Lung (tissue), 11 donors: ENCODE measurements at regions not wholly inside any gene's neighbourhood (a gene's known extent, or its start where the extent isn't known, plus 50 kb on each side); places are given as distances from the start of the nearest gene placed in this dataset.

Source experiments
- ATAC-seq: fragments of 200-7000 bp; cut with Tn5 transposase; one replicate; pipeline ENCODE4 v1.9.1; 2020; ENCODE audit warnings: moderate number of reproducible peaks; ENCODE audit not compliant: insufficient read depth, low FRiP score
- DNase-seq, 3 donors: peaks; one replicate each; pipeline ENCODE4 v3.0.0-alpha.2; 2013 to 2017
- H3K27ac ChIP-seq, 2 donors: one replicate each; pipeline ENCODE4 v1.5.1; 2013; ENCODE audit warnings: mild to moderate bottlenecking in 2 of 2, moderate library complexity in 2 of 2, control low read depth in 1 of 2, inconsistent platforms in 1 of 2, low read depth in 1 of 2, low read length in 1 of 2
- H3K27me3 ChIP-seq, 3 donors: one replicate each; pipeline ENCODE4 v1.5.1; 2013; ENCODE audit warnings: low read length in 2 of 3; ENCODE audit not compliant: control insufficient read depth in 3 of 3, insufficient read depth in 3 of 3
- H3K36me3 ChIP-seq, 4 donors: one replicate each; pipeline ENCODE4 v1.5.1; 2013; ENCODE audit warnings: low read length in 4 of 4, mild to moderate bottlenecking in 1 of 4, moderate library complexity in 1 of 4; ENCODE audit not compliant: control insufficient read depth in 4 of 4, insufficient read depth in 4 of 4
- H3K4me1 ChIP-seq, 5 donors: one replicate each; pipeline ENCODE4 v1.5.1; 2013; ENCODE audit warnings: low read length in 5 of 5, mild to moderate bottlenecking in 2 of 5, moderate library complexity in 1 of 5; ENCODE audit not compliant: control insufficient read depth in 5 of 5, insufficient read depth in 5 of 5
- H3K4me3 ChIP-seq: one replicate; pipeline ENCODE4 v1.5.1; 2013; ENCODE audit warnings: mild to moderate bottlenecking, control low read depth, moderate library complexity
- H3K9ac ChIP-seq, 2 donors: one replicate each; pipeline ENCODE4 v1.5.1; 2013; ENCODE audit warnings: low read length in 2 of 2, control low read depth in 1 of 2; ENCODE audit not compliant: insufficient read depth in 1 of 2
- H3K9me3 ChIP-seq, 4 donors: one replicate each; pipeline ENCODE4 v1.5.1; 2013; ENCODE audit warnings: low read length in 3 of 4, mild to moderate bottlenecking in 1 of 4, moderate library complexity in 1 of 4; ENCODE audit not compliant: control insufficient read depth in 4 of 4, insufficient read depth in 3 of 4
- CTCF ChIP-seq: IDR thresholded peaks from 2 replicates; pipeline ENCODE4 v1.5.1; 2012; ENCODE audit warnings: mild to moderate bottlenecking; ENCODE audit errors: control extremely low read depth, extremely low read depth
- WGBS, 2 donors: extraction: QIAGEN DNeasy Blood & Tissue Kit; methylation state at CpG; one replicate each; pipeline ENCODE4 v1.1.7; 2013; 5-methylcytosine and 5-hydroxymethylcytosine counted together
- donor health status: control.
- donor health status: control.
- donor health status: Bipolar disorder and iron deficiency.
- donor health status: healthy.
- donor health status: DM: yes; HTN: yes; CAD: no.

GRCh38 chr16:86337581-86338402 is 172.5 kb upstream of the FOXF1 start:
- no peak for TF ChIP-seq CTCF
- 79 to 83% methylated on average over 17 of the region's 17 CpGs for WGBS, 2 donors
- no peak overlapping the region for H3K27ac ChIP-seq

GRCh38 chr16:86338403-86339115 is 171.8 kb upstream of the FOXF1 start:
- WGBS, 2 donors, result 86 to 87% methylated on average over 5 of the region's 5 CpGs
- ATAC-seq, result no peak
- Histone ChIP-seq H3K27ac (no peak overlapping the region), H3K36me3 (no peaks in the 10 kb centered on the region), H3K9ac (no peak overlapping the region), H3K4me1 (peaks cover 0 to 20% (median under 1%) of the 10 kb centered on the region in 5 donors), H3K9me3 (peaks cover 0 to 2% (median 0%) of the 10 kb centered on the region in 4 donors), H3K27me3 (peaks cover 0 to 28% (median 4%) of the 10 kb centered on the region in 3 donors), H3K4me3 (no peak overlapping the region)
- no peak for TF ChIP-seq CTCF
- peak in 1 of 3 donors; percentile 33 for DNase-seq

More at GRCh38 chr16:86337581-86338402, 172.5 kb upstream of the FOXF1 start:
- no peak for ATAC-seq
- Histone ChIP-seq H3K36me3 (no peaks in the 10 kb centered on the region), H3K27me3 (peaks cover 0 to 31% (median 4%) of the 10 kb centered on the region in 3 donors), H3K4me3 (no peak overlapping the region), H3K4me1 (peaks cover 0 to 12% (median 0%) of the 10 kb centered on the region in 5 donors), H3K9ac (no peak overlapping the region), H3K9me3 (peaks cover 0 to 2% (median 0%) of the 10 kb centered on the region in 4 donors)
- peak in 1 of 3 donors; percentile 37 for DNase-seq

- H3K27ac ChIP-seq, result peak overlapping the region in 1 of 2 donors; percentile 55
- DNase-seq (no peak), ATAC-seq (no peak)
- no peak overlapping the region for H3K9ac ChIP-seq
- WGBS, 2 donors, result 65 to 69% methylated on average over 6 of the region's 6 CpGs
- no peaks in the 10 kb centered on the region for H3K9me3 ChIP-seq
- H3K4me1 ChIP-seq, result peaks cover 0 to 24% (median 7%) of the 10 kb centered on the region in 5 donors
- H3K27me3 ChIP-seq, result peaks cover 0 to 20% (median 2%) of the 10 kb centered on the region in 3 donors
- no peaks in the 10 kb centered on the region for H3K36me3 ChIP-seq
- H3K4me3 ChIP-seq, result no peak overlapping the region
- no peak for TF ChIP-seq CTCF
These were observed 168.0 kb upstream of the FOXF1 start for GRCh38 chr16:86342161-86342834.
